Spleen (tissue), 7 donors: ENCODE measurements at regions not wholly inside any gene's neighbourhood (a gene's known extent, or its start where the extent isn't known, plus 50 kb on each side); places are given as distances from the start of the nearest gene placed in this dataset.

Experiments
- CTCF ChIP-seq, 11 experiments: fragments of 200-600 bp in 7 of 11; fragments of 450-650 bp in 4 of 11; sonication (generic) in 4 of 11; IDR thresholded peaks in 8 of 11; conservative IDR thresholded peaks in 3 of 11; 1 replicate in 7 of 11; 2 replicates in 4 of 11; pipeline versions ENCODE4 v1.4.0 to v1.8.0; 2016 to 2021; ENCODE audit warnings: antibody characterized with exemption in 11 of 11, inconsistent platforms in 4 of 11, mild to moderate bottlenecking in 1 of 11
- POLR2A ChIP-seq, 3 donors: fragments of 450-650 bp; IDR thresholded peaks; one replicate each; pipeline ENCODE4 v1.5.1; 2017; ENCODE audit warnings: antibody characterized with exemption in 3 of 3, mild to moderate bottlenecking in 1 of 3
- POLR2AphosphoS5 ChIP-seq, 3 donors: sonication (generic); formaldehyde crosslinking; IDR thresholded peaks; one replicate each; pipeline ENCODE4 v1.5.1; 2017; ENCODE audit warnings: antibody characterized with exemption in 3 of 3
- donor health status: DM: no; HTN: no; CAD: no; lungs with moderate emphysema.
- donor health status: DM: no; HTN: no; CAD: no.
- donor health status: DM: no; HTN: no; CAD: no.

GRCh38 chr7:116342125-116342524 is 131.8 kb downstream of the TES start:
- TF ChIP-seq CTCF (IDR thresholded peaks at IDR 0.05 in 8 of 11, conservative IDR thresholded peaks at IDR 0.05 in 3 of 11) (no peak), POLR2A (IDR thresholded peaks at IDR 0.05) (no peak), POLR2AphosphoS5 (IDR thresholded peaks at IDR 0.05) (no peak)
